GM12891 (cell line): ENCODE measurements at regions not wholly inside any gene's neighbourhood (a gene's known extent, or its start where the extent isn't known, plus 50 kb on each side); places are given as distances from the start of the nearest gene placed in this dataset.

Experiments
- PAX5 ChIP-seq: IDR thresholded peaks from 2 replicates; pipeline ENCODE4 v1.6.1; 2011; ENCODE audit warnings: low read length, moderate library complexity, mild to moderate bottlenecking; ENCODE audit not compliant: insufficient read depth, severe bottlenecking
- POLR2A ChIP-seq: IDR thresholded peaks from 2 replicates; pipeline ENCODE4 v1.6.1; 2011; ENCODE audit warnings: low read depth, low read length, control low read depth
- POLR2AphosphoS5 ChIP-seq: IDR thresholded peaks from 2 replicates; pipeline ENCODE4 v1.6.1; 2011; ENCODE audit warnings: low read depth, low read length, control low read depth
- POU2F2 ChIP-seq: IDR thresholded peaks from 2 replicates; pipeline ENCODE4 v1.6.1; 2011; ENCODE audit warnings: low read depth, mild to moderate bottlenecking, control low read depth, low read length, moderate library complexity
- SPI1 ChIP-seq: IDR thresholded peaks from 2 replicates; pipeline ENCODE4 v1.6.1; 2011; ENCODE audit warnings: low read depth, low read length, control low read depth
- TAF1 ChIP-seq: IDR thresholded peaks from 2 replicates; pipeline ENCODE4 v1.6.1; 2011; ENCODE audit warnings: low read depth, low read length, control low read depth

GRCh38 chr18:78041218-78041617 lies 791.6 kb downstream of the GALR1 start:
- TF ChIP-seq POLR2A (no peak), PAX5 (no peak), POLR2AphosphoS5 (no peak), TAF1 (no peak), SPI1 (no peak), POU2F2 (no peak)
